Kidney tubule cell (primary cell): ENCODE measurements at regions not wholly inside any gene's neighbourhood (a gene's known extent, or its start where the extent isn't known, plus 50 kb on each side); places are given as distances from the start of the nearest gene placed in this dataset.

ENCODE experiments used
- DNase-seq: peaks from one replicate; pipeline ENCODE4 v3.0.0-alpha.2; 2018; ENCODE audit warnings: low spot score

DNA sequence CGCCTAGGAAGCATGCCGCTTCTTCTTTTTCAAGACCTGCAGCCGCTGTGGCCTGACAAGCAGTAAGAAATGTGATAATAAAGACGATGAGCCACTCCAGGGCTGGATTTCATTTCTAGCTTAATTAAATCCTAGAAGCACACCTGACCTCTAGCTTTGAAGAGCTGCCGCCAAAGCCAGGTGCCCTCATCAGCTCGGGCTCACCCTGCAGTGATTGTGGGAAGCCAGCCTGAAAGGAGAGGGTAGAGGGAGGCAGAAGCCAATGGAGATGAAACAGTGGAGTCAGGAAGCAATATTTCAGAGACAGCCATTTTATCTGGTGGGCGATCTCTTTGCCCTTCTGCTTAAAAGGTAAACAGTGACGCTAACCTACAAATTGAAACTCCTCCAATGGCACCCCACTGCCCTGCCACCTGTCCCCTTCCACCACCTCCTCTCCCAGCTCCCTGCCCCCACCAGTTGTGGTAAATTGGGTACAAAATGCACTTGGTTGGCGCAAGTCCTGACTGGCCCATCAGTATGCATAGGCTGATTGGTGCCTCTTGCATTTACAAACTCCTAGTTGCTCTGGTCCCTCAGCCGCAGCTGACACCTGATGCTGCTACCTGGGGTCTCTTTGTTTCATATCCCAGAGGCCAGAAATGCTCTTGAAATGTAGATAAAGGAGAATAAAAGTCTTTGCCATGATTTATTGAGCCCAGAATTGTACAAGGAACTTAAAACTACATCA, 385.3 kb downstream of the PDCD6IP start:
- DNase-seq, result no peak

DNA sequence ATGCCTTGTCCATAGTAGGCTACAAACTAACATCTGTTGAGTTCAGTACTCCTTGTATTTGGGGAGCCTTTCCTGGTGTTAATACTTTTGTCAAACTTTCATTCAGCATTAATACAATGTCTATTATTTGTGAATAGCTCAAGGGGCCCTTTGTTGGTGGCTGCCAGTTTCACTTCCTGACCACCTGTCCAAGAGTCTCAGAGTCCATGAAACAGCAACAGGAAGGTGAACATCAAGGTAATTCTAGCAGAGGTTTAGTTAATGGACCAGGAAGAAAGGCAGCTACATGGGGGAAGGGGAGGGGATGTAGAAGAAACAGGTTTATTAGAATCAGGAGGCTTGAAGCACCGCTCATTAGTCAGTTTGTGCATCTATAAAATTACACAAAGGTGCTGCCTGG, 386.9 kb downstream of the PDCD6IP start:
- no peak for DNase-seq

DNA sequence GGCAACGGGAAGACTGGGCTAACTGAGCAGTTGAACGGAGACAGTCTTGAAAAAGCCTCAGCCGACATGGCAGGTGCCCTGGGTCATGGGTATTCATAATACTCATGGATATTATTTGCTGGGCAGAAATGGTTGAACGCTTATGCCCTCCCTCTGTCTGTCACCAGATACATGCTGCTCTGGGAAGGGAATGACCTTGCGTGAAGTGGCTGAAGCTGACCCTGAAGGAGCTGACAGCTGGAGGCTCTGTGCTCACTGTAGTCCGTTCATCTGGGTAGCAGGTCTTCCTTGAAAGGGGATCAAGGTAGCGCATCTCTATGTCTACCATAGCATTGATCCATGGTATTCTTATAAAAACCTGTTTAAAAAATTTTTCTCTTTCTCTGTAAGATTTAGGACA, 390.7 kb downstream of the PDCD6IP start:
- DNase-seq, result no peak

DNA sequence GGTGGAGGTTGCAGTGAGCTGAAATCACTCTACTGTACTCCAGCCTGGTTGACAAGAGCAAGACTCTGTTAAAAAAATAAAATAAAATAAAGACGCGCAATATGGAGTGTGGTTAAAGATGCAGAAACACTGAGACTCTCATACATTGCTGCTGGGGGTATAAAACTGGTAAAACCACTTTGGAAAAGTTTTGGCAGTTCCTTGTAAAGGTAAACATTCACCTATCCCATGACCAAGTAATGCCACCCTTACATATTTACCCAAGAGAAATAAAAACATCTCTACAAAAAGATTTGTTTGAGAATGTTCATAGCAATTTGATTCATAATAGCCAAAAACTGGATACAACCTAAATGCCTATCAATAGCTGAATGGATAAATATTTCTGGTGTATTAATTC, 398.5 kb downstream of the PDCD6IP start:
- DNase-seq, result no peak

DNA sequence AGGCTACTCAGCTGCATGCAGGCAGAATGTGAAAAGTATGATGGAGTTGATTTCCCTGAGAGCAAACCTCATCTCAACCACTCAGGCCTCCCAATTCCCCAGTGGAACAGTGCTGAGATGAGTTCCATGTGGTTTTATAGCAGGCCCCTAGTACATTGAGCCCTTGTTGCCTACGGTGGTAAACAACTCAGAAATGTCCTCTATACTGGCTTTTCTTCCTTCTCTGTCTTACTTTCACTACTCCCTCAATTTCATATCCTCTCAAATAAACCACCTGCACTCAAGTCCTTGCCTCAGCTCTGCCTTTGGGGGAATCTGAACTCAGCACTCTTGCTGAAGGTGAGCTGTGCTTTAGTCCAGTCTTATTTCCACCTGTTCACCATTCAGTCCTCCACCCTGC, 399.9 kb downstream of the PDCD6IP start:
- DNase-seq, result no peak

DNA sequence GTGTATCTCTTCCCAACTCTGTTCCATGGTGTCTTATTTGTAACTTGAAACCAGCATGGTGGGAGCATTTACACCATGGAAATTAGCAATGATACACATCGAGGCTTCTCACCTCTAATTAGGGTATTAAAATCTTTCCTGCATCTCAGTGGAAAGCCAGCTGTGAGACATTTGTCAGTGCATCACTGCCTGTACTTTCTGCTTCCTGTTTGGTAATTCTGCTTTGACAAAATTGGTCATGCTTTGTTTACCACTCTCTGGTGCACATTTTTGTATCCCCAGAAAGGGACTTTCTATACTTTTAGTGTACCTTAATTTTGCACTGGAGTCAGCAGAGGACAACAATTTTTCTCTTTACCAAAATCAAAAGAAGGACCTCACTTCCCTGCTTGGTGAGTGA, 402.1 kb downstream of the PDCD6IP start:
- no peak for DNase-seq

DNA sequence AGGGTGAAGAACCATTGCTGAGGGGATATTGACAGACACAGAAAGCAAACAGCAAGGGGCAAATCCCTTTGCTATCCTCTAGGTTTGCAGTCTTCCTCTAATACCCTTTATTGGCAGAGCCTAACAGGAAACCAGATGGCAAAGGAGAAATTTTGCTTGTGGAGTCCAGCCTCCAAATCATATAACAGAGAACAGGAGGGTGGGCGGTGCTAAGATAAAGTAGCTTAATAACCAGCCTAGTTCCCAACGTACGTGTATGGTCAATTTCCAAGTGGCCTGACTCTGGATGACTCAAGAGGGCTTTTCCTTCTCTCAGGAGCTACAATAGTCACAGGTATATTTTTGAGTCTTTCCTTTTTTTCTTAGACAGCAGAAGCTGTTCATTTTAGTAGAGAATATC, 404.5 kb downstream of the PDCD6IP start:
- DNase-seq, result no peak

DNA sequence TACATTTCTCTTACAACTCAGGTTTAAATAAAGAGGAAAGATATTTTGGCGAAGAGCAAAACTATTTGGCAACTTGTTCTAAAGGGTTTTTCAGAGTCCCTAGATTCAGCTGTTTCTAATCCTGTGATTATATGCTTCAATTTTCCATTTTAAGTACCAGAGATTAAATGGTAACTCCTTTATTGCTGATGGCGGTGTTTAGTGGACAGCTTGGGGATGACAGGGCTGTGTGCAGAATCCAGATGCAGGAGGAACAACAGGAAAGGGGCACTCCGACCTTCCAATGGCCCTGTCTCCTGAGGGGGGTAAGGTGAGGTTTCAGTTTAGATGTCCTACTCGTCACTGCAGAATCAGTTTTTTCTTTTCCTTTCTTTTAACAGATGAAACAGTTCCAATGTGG, 405.0 kb downstream of the PDCD6IP start:
- no peak for DNase-seq

DNA sequence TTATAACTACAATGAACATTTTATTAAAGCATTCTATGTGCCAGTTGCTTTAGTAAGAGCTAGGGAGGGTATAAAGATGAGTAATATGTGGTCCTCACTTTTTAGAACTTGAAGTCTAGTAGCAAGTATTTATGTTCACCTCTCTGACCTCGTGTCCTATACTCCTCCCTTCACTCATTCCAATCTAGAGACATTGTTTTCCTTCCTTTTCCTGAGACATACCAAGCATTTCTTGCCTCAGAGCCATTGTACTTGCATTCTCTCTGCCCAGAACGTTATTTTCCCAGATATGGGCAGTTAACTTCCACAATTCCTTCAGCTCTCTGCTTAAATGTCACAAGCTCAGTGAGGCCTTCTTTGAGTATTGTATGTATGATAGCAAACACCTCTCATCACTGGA, 408.6 kb downstream of the PDCD6IP start:
- peak; percentile 47 for DNase-seq

DNA sequence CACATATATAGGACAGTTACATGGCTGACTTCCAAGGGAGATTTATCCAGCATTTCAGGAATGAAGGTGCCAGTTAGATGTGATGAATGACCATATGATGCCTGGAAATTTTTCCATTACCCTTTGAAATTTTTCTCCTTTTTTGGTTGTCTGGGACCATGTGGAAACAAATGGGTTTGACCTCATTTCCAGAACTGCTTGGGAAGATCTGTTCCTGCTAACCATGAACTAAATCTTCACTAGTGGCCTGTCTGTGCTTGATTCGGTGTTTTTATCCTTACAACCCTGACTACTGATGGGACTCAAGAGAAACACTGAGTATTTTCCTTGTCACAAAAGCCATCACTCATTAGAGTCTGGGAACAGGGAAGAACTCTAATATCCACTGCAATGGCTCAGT, 409.4 kb downstream of the PDCD6IP start:
- DNase-seq, result no peak

DNA sequence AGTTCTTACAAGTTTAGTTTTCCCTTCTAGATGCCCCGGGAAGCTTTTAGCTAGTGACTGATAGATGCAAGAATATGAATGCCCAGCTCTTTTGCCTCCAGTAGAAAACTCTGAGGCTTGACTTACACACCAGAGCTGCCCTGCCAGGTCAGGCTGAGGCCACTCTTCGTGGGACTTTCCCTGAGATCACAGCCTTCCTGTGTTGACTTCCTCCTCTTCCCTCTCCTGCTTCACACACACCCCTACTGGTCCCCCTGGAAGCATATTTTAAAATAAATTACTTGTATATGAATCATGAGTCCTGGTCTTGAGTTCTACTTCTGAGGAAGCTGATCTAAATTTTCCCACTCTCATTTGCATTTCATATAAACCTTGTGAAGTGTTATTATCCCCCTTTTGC, 413.7 kb downstream of the PDCD6IP start:
- DNase-seq, result peak; percentile 88

DNA sequence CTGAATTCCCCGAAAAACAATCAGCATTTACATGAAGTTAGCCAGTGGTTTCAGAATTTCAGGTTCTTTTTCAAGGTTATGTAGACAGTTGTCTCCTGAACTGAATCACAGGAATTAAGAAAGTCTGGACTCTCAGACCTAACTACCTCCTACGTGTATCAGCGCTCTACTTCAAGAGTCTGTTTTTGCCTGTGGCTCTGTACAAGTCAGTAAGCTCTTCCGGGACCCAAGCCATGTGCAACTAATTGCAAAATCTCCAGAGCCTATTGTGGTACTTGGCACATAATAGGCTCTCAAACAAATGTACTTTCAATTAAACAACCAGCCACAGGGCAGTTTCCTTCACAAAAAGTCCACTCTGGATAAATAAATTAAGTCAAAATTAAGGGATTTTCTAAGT, 414.2 kb downstream of the PDCD6IP start:
- peak; percentile 30 for DNase-seq

DNA sequence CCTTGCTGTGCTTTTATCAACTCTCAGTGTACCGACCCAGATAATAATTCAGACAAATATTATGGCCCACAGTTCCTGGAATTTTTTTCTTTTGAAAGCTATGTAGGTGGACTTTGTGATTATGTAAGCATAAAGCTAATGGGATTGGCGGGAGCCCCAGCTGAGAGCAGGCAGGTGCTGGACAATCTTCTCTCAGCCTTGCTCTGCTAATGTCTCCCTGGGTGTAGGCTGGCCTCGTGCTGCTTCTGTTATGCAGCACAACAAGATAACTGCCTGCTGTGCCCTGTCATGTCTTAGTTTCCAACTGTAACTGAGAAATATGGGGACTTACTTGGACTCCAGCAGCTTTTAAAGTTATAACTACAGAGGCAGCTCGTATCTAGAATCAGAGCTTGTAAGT, 415.0 kb downstream of the PDCD6IP start:
- DNase-seq, result no peak

DNA sequence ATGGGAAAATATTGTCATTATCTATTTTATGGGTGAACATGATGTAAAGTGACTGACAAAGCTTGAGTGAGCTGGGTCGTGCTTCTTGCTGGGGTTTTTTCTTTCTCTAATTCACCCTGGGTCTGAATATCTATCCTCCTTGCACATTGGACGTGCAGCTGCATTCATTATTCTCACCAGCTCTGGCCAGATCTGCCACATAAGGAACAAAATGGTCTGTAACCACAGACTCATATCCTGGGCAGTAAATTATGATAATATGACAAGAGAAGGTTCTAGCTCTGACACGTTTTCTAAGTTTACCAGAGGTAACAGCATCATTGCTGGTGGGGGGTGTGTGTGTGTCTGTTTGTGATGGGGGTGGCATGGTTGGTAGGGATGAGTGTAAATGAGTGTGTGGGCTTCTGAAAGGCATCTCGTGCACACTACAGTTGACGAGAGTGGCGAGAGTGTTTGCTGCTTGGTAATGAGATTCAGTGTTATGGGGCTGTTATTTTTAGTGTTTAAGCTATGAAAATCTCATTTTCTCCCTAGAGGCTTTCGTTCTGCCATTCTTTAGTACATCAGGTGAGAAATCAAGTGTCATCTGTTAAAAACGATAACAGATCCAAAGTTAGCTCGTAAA, 418.4 kb downstream of the PDCD6IP start:
- DNase-seq, result peak; percentile 6

DNA sequence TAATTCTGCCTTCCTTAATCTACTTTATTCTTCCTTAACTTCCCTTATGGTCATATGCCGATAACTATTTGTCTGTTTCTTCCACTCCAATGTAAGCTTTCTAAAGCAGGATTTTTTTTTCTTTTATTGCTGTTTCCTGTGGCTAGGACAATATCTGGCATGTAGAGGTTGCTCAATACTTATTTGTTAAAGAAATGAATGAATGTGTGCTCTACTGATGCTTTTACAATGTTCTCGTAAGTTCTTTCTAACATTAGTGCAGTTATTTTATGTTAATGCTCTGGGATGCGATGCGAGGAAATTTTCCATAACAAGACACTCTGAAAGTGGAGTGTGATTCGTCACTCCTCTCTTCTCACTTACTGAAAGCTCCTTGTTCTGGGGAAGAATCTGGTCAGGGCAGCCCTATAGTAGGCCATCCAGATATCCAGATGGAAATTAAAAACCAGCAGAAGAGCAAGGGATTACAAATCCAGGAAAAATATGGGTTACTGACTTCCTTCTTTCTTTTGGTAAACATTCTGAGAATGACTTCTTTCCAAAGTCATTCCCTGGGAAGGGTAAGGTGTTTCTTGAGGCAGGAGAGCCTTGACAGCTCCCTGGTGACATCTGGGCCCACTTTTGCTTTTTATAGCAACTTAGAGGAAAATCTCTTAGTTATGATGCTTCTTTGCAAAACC, 420.4 kb downstream of the PDCD6IP start:
- DNase-seq, result peak; percentile 42

DNA sequence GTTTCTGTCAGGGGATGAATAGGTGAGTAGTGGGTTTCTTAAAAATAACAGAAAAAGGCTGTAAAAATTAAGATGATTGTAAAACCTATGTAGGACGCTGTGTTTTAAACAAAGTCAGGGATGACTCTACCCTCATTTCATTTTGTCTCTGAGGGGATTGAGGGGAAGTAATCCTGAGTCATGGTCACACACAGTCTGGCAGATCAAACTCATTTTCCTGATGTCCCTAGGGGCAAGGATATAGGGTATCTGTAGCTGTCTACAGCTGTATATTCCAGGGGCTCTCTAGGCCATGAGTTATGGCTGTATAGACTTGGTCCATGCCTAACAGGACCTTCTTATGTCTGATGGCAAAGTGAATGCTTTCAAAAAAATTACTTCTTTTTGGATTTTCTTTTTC, 421.1 kb downstream of the PDCD6IP start:
- no peak for DNase-seq

DNA sequence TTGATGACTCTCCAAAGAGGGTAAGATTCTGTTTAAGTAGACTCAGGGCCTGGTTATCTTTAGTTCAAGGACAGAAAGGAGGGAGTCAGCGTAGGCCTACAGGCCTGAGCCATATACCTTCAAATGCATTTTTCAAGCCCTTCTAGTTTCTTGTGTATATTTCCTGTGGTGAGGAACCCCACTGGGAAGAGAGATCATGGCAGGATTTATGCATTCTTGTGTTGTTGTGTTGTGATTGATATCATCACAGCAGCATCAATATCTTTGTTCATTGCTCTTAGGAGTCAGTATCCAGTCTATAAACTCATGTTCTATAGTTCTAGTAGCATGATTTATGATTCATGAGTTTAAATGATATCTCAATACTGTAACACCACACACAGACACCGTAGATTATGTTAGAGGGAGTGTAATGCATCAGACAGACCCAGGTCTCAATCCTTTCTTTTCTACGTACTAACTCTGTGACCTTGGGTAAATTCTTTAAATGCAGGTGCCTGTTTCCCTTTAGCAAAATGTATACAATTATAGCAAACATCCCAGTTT, 427.5 kb downstream of the PDCD6IP start:
- DNase-seq, result no peak

DNA sequence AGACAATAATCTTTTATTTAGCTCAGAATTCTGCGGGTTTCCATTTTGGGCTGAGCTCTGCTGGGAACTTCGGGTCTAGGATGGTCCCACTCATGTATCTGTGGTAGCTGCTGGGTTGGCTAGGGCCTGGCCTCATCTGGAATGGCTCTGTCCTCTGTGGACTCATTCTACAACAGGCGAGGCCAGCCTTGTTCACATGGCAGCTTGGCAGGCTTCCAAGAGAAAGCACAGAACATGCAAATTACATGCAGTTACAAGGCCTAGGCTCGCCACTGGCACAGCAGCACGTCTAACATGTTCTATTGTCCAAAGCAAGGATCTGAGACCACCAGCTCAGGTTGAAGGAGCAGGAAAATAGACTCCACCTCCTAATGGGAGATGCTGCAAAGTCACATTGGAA, 431.4 kb downstream of the PDCD6IP start:
- DNase-seq, result no peak

DNA sequence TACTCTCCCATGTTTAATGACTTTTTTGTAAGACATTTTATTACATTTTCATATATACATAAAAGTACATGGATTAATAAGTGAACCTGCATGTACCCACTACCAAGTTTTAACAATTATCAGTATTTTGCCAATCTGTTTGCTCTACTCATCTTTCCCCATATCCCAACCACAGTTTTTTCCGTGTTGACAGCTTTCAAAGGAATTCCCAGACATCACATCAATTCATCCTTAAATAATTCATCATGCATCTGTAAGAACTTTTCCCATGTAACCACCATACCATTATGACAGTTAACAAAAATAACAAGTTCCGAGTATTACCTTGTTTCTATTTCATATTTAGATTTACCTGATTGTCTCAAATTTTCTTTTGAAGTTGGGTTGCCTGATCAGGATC, 436.7 kb downstream of the PDCD6IP start:
- DNase-seq, result no peak

DNA sequence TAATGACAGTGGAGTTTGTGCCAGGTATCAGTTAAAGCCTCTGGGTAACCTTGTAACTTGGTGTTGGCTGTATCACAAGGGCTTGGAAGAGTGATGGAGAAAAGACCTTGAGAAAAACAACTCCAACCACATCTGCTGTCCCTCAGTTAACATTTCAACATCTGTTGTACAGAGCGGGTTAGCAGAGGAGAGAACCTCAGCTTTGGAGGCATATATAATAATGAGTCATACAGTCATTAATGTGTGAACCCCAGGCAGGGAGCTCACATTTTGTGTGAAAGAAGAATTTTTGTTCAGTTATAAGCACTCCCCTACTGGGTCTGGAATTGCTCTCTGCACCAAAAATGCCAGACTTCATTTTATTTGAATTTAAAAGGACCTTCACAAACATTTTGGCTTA, 439.5 kb downstream of the PDCD6IP start:
- DNase-seq, result no peak

DNA sequence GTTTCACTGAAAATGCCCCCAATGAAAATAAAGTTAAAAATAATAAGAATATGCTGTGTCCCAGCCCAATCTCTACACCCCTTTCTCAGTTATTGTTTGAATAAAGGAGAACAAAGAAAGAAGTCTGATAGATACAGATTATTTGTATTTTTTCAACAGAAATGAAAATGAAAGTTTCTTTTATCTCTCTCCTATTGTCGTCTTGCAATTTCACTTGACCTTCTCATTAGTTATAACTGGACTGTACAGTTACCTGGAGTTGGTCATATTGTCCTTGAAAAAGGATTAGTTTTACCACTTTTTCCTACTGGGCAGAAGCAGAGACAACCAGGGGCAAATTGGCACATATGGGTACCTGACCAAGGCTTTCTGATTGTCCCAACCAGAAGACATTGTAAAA, 440.0 kb downstream of the PDCD6IP start:
- DNase-seq, result no peak

DNA sequence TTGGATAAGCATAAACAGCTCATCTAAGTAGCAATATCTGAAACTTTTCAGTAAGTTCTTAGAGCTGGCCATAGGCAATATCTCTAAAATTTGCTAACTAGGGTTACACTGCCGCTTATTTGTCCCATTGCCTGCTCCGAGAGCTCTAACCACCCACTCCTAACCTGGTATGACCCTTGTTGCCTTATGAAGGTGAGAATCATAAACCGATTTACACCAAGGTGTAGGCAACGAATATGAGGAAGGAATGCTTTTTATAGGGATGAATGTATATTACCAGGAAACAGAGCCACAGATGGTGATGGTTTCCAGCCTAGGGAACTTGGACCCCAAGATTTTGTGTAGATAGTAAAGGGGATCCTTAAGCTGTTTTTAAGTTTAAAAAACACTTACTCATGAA, 440.9 kb downstream of the PDCD6IP start:
- DNase-seq, result no peak

DNA sequence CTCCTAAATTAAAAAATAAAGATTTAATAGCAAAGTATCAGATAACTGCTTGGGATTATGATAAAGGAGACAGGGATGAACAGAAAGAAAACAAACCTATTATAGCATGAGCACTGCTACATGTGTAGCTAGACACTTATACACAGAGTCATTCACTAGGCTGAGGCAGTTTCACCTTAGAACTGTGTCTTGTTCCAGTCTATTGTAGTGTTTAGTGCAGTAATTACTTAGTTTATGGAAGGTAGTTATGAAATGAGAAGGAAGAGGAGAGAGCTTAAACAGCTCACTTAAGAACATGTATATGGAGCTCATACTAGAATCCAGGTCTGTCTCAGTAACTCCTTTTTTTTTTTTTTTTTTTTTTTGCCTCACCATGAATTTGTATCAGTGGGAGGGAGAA, 441.4 kb downstream of the PDCD6IP start:
- DNase-seq, result no peak
